MCF 10A (cell line): ENCODE measurements at regions not wholly inside any gene's neighbourhood (a gene's known extent, or its start where the extent isn't known, plus 50 kb on each side); places are given as distances from the start of the nearest gene placed in this dataset.

ENCODE experiments used
- BruUV-seq: library from RNA; stranded (reverse); fragments of 400-500 nt; replicated peaks from 2 replicates; lab custom pipeline; 2021; lab: Mats Ljungman, UMichigan
- CTCF ChIA-PET: fragments of 300-600 bp; sonication (Branson Sonifier 250); formaldehyde crosslinking; extraction: SDS; loops from one replicate; lab custom pipeline; 2021; ENCODE audit warnings: antibody characterized with exemption, inconsistent platforms; lab: Yijun Ruan, JAX
- POLR2A ChIA-PET: fragments of 300-600, 350-650 bp; sonication (Branson Sonifier 250); formaldehyde crosslinking; extraction: SDS; loops from one replicate; lab custom pipeline; 2020; ENCODE audit warnings: antibody characterized with exemption, inconsistent platforms; lab: Yijun Ruan, JAX
- DNase-seq: peaks from one replicate; pipeline ENCODE4 v3.0.0-alpha.2; 2018; ENCODE audit not compliant: unreplicated experiment
- H3K27ac Mint-ChIP-seq: one replicate; pipeline ENCODE4 v1.8.0; 2022; ENCODE audit warnings: mild to moderate bottlenecking, low read depth, mixed read lengths; ENCODE audit not compliant: unreplicated experiment
- H3K27me3 Mint-ChIP-seq: one replicate; pipeline ENCODE4 v1.8.0; 2022; ENCODE audit warnings: mixed read lengths; ENCODE audit not compliant: insufficient read depth, unreplicated experiment
- H3K36me3 Mint-ChIP-seq: one replicate; pipeline ENCODE4 v1.8.0; 2022; ENCODE audit warnings: mild to moderate bottlenecking, moderate library complexity, mixed read lengths; ENCODE audit not compliant: insufficient read depth, unreplicated experiment
- H3K4me1 Mint-ChIP-seq: one replicate; pipeline ENCODE4 v1.8.0; 2022; ENCODE audit warnings: mixed read lengths; ENCODE audit not compliant: insufficient read depth, unreplicated experiment
- H3K4me3 Mint-ChIP-seq: one replicate; pipeline ENCODE4 v1.8.0; 2022; ENCODE audit warnings: mild to moderate bottlenecking, moderate library complexity, mixed read lengths; ENCODE audit not compliant: unreplicated experiment
- H3K9me3 Mint-ChIP-seq: one replicate; pipeline ENCODE4 v1.8.0; 2022; ENCODE audit warnings: mixed read lengths; ENCODE audit not compliant: unreplicated experiment
- CTCF ChIP-seq: fragments of 200-600 bp; IDR thresholded peaks from one replicate; pipeline ENCODE4 v1.8.0; 2022; ENCODE audit warnings: antibody characterized with exemption, mild to moderate bottlenecking; ENCODE audit not compliant: unreplicated experiment
- intact Hi-C: fragments of 100-400 bp; cut with micrococcal nuclease; formaldehyde crosslinking; loops from 2 replicates; pipeline ENCODE4 v1.14.1; 2022

GRCh38 chr1:65593516-65593915, 173.0 kb downstream of the LEPR start:
- no peak overlapping the region for H3K4me3 Mint-ChIP-seq
- no TSS peak for BruUV-seq
- CTCF ChIA-PET = no interaction called here
- DNase-seq = no peak
- no peaks in the 10 kb centered on the region for H3K36me3 Mint-ChIP-seq
- H3K4me1 Mint-ChIP-seq = no peaks in the 10 kb centered on the region
- H3K27me3 Mint-ChIP-seq = no peaks in the 10 kb centered on the region
- no peak overlapping the region for H3K27ac Mint-ChIP-seq
- no peak for TF ChIP-seq CTCF
- H3K9me3 Mint-ChIP-seq = no peaks in the 10 kb centered on the region
- intact Hi-C loops = no loop called here
- POLR2A ChIA-PET = interaction anchor here (0.9 kb wide), 1 partner anchor 9 kb away, joined by 3 read pairs; no protein-coding TSS in a partner anchor

GRCh38 chr1:65595724-65596123, 175.3 kb downstream of the LEPR start:
- no peaks in the 10 kb centered on the region for H3K4me1 Mint-ChIP-seq
- no peaks in the 10 kb centered on the region for H3K9me3 Mint-ChIP-seq
- no peak for DNase-seq
- ChIA-PET CTCF (no interaction called here), POLR2A (interaction anchor here (0.6 kb wide), 1 partner anchor 14 kb away, joined by 4 read pairs; no protein-coding TSS in a partner anchor)
- intact Hi-C loops = no loop called here
- no TSS peak for BruUV-seq
- H3K36me3 Mint-ChIP-seq = no peaks in the 10 kb centered on the region
- TF ChIP-seq CTCF = no peak
- no peaks in the 10 kb centered on the region for H3K27me3 Mint-ChIP-seq
- H3K27ac Mint-ChIP-seq = no peak overlapping the region
- no peak overlapping the region for H3K4me3 Mint-ChIP-seq

GRCh38 chr1:65596768-65597167, 176.3 kb downstream of the LEPR start:
- POLR2A ChIA-PET = no interaction called here
- no peak overlapping the region for H3K4me3 Mint-ChIP-seq

GRCh38 chr1:65605621-65606020, 185.2 kb downstream of the LEPR start:
- no peaks in the 10 kb centered on the region for H3K4me1 Mint-ChIP-seq
- DNase-seq = peak; percentile 40
- H3K36me3 Mint-ChIP-seq = peaks cover 6% of the 10 kb centered on the region
- ChIA-PET CTCF (no interaction called here), POLR2A (interaction anchor here (0.7 kb wide), 1 partner anchor 88 kb away, joined by 3 read pairs; no protein-coding TSS in a partner anchor)
- no peaks in the 10 kb centered on the region for H3K9me3 Mint-ChIP-seq
- intact Hi-C loops = no loop called here
- no peak overlapping the region for H3K27ac Mint-ChIP-seq
- no TSS peak for BruUV-seq
- no peak for TF ChIP-seq CTCF
- H3K4me3 Mint-ChIP-seq = no peak overlapping the region
- no peaks in the 10 kb centered on the region for H3K27me3 Mint-ChIP-seq

More at GRCh38 chr1:65596768-65597167, 176.3 kb downstream of the LEPR start:
- Mint-ChIP-seq H3K27me3 (no peaks in the 10 kb centered on the region), H3K36me3 (no peaks in the 10 kb centered on the region), H3K27ac (no peak overlapping the region), H3K9me3 (no peaks in the 10 kb centered on the region), H3K4me1 (no peaks in the 10 kb centered on the region)
- BruUV-seq = no TSS peak
- CTCF ChIA-PET = interaction anchor here (0.6 kb wide), 2 partner anchors 11 to 447 kb away, joined by 5 to 7 read pairs; no protein-coding TSS in a partner anchor
- intact Hi-C loops = no loop called here
- no peak for TF ChIP-seq CTCF
- no peak for DNase-seq
